H1 (cell line): ENCODE measurements at regions not wholly inside any gene's neighbourhood (a gene's known extent, or its start where the extent isn't known, plus 50 kb on each side); places are given as distances from the start of the nearest gene placed in this dataset.

Experiments
- CTCF ChIA-PET: fragments of 300-600 bp; sonication (Branson Sonifier 250); formaldehyde crosslinking; loops from one replicate; lab custom pipeline; 2021; ENCODE audit not compliant: partially characterized antibody; lab: Charles Lee
- POLR2A ChIA-PET: fragments of 300-600 bp; sonication (Branson Sonifier 250); formaldehyde crosslinking; loops from one replicate; lab custom pipeline; 2021; ENCODE audit warnings: inconsistent platforms; ENCODE audit not compliant: partially characterized antibody; lab: Charles Lee
- DNase-seq, 2 experiments: peaks; one replicate each; pipeline versions ENCODE4 v3.0.0 to v3.0.0-alpha.2; 2010 to 2022; ENCODE audit warnings: low spot score in 2 of 2, low read depth in 1 of 2, mixed read lengths in 1 of 2
- FAIRE-seq: peaks from 2 replicates; lab custom pipeline; 2011; peaks lifted over from hg19 to GRCh38; lab: Jason Lieb, UNC
- H2AFZ ChIP-seq: 2 replicates; pipeline ENCODE4 v1.8.1; 2012; ENCODE audit warnings: low read length, inconsistent platforms
- H2AK5ac ChIP-seq: 2 replicates; pipeline ENCODE4 v1.6.1; 2013; ENCODE audit warnings: low read depth, low read length
- H2BK120ac ChIP-seq: replicated peaks from 2 replicates; pipeline ENCODE3; 2013; ENCODE audit warnings: low read depth, low read length, inconsistent platforms
- H2BK12ac ChIP-seq: 2 replicates; pipeline ENCODE4 v1.6.1; 2013; ENCODE audit warnings: low read depth, low read length
- H2BK15ac ChIP-seq: 2 replicates; pipeline ENCODE4 v1.6.1; 2013; ENCODE audit warnings: low read length
- H2BK20ac ChIP-seq: 2 replicates; pipeline ENCODE4 v1.6.1; 2013; ENCODE audit warnings: low read length
- H2BK5ac ChIP-seq: 2 replicates; pipeline ENCODE4 v1.6.1; 2013; ENCODE audit warnings: low read depth, low read length
- H3K14ac ChIP-seq: 2 replicates; pipeline ENCODE4 v1.6.1; 2013; ENCODE audit warnings: inconsistent platforms; ENCODE audit not compliant: insufficient read length
- H3K18ac ChIP-seq: 2 replicates; pipeline ENCODE4 v1.6.1; 2013; ENCODE audit warnings: low read length; ENCODE audit errors: extremely low read depth
- H3K23ac ChIP-seq: 2 replicates; pipeline ENCODE4 v1.6.1; 2013; ENCODE audit warnings: inconsistent platforms; ENCODE audit not compliant: insufficient read length
- H3K23me2 ChIP-seq: 2 replicates; pipeline ENCODE4 v1.6.1; 2013; ENCODE audit warnings: low read depth, low read length
- H3K27ac ChIP-seq: 2 replicates; pipeline ENCODE4 v1.6.1; 2011; ENCODE audit warnings: low read depth, low read length, inconsistent platforms
- H3K27me3 ChIP-seq, 4 experiments: replicated peaks in 1 of 4; 1 replicate in 1 of 4; 2 replicates in 3 of 4; pipeline versions ENCODE4 v1.6.1 to v1.8.1; 2011 to 2013; ENCODE audit warnings: low read length in 3 of 4, mild to moderate bottlenecking in 3 of 4, inconsistent platforms in 2 of 4, mixed read lengths in 2 of 4, moderate library complexity in 1 of 4; ENCODE audit not compliant: control insufficient read depth in 3 of 4, insufficient read depth in 3 of 4; ENCODE audit errors: extremely low read depth in 1 of 4
- H3K36me3 ChIP-seq, 4 experiments: 2 replicates each; pipeline versions ENCODE4 v1.6.1 to v1.8.1; 2011 to 2013; ENCODE audit warnings: mild to moderate bottlenecking in 4 of 4, low read length in 3 of 4, moderate library complexity in 2 of 4, control low read depth in 1 of 4, inconsistent platforms in 1 of 4; ENCODE audit not compliant: insufficient read depth in 4 of 4, control insufficient read depth in 2 of 4
- H3K4ac ChIP-seq: replicated peaks from 2 replicates; pipeline ENCODE3; 2013; ENCODE audit warnings: low read length, low read depth, mixed read lengths, inconsistent platforms; ENCODE audit not compliant: insufficient read length
- H3K4me1 ChIP-seq, 4 experiments: replicated peaks in 1 of 4; 1 replicate in 1 of 4; 2 replicates in 3 of 4; pipeline versions ENCODE4 v1.6.1 to v1.8.1; 2011 to 2013; ENCODE audit warnings: low read length in 3 of 4, inconsistent platforms in 2 of 4, mixed read lengths in 1 of 4; ENCODE audit not compliant: insufficient read depth in 4 of 4, control insufficient read depth in 3 of 4
- H3K4me2 ChIP-seq, 2 experiments: 2 replicates each; pipeline versions ENCODE4 v1.6.1 to v1.8.1; 2011 to 2013; ENCODE audit warnings: low read depth in 2 of 2, low read length in 2 of 2, control low read depth in 1 of 2, inconsistent platforms in 1 of 2, mild to moderate bottlenecking in 1 of 2; ENCODE audit not compliant: insufficient read depth in 1 of 2
- H3K4me3 ChIP-seq, 4 experiments: fragments of 200-600, 300-600 bp in 1 of 4; sonication (generic), shearing (Covaris generic), sonication (Bioruptor Twin) in 1 of 4; 2 replicates each; pipeline versions ENCODE4 v1.5.1 to v1.8.1; 2011 to 2016; ENCODE audit warnings: low read length in 4 of 4, low read depth in 3 of 4, control low read depth in 2 of 4, inconsistent platforms in 2 of 4, mild to moderate bottlenecking in 2 of 4, mixed read lengths in 1 of 4, moderate library complexity in 1 of 4; ENCODE audit not compliant: insufficient read depth in 2 of 4; ENCODE audit errors: extremely low read depth in 1 of 4
- H3K56ac ChIP-seq: replicated peaks from 2 replicates; pipeline ENCODE3; 2013; ENCODE audit warnings: low read depth, mild to moderate bottlenecking, mixed read lengths, low read length, inconsistent platforms; ENCODE audit not compliant: insufficient read length
- H3K79me1 ChIP-seq: 2 replicates; pipeline ENCODE4 v1.6.1; 2013; ENCODE audit warnings: low read depth, low read length, control low read depth
- H3K79me2 ChIP-seq, 2 experiments: 2 replicates each; pipeline versions ENCODE4 v1.6.1 to v1.8.1; 2012 to 2013; ENCODE audit warnings: low read length in 2 of 2, mild to moderate bottlenecking in 2 of 2, inconsistent platforms in 1 of 2; ENCODE audit not compliant: insufficient read depth in 2 of 2, control insufficient read depth in 1 of 2
- H3K9ac ChIP-seq, 4 experiments: replicated peaks in 1 of 4; 1 replicate in 1 of 4; 2 replicates in 3 of 4; pipeline versions ENCODE4 v1.6.1 to v1.8.1; 2011 to 2013; ENCODE audit warnings: low read depth in 3 of 4, low read length in 3 of 4, control low read depth in 2 of 4, mild to moderate bottlenecking in 2 of 4, moderate library complexity in 2 of 4, inconsistent platforms in 1 of 4; ENCODE audit errors: extremely low read depth in 1 of 4
- H3K9me3 ChIP-seq, 2 experiments: 2 replicates each; pipeline versions ENCODE4 v1.6.1 to v1.8.1; 2012 to 2013; ENCODE audit warnings: mild to moderate bottlenecking in 2 of 2, moderate library complexity in 2 of 2, control low read depth in 1 of 2, inconsistent platforms in 1 of 2, low read depth in 1 of 2, low read length in 1 of 2, mixed read lengths in 1 of 2; ENCODE audit not compliant: insufficient read depth in 2 of 2
- H4K20me1 ChIP-seq, 2 experiments: replicated peaks in 1 of 2; 2 replicates each; pipeline versions ENCODE3 to v1.8.1; 2011 to 2013; ENCODE audit warnings: inconsistent platforms in 2 of 2, low read length in 2 of 2, mild to moderate bottlenecking in 1 of 2; ENCODE audit not compliant: insufficient read depth in 2 of 2, control insufficient read depth in 1 of 2
- H4K5ac ChIP-seq: 2 replicates; pipeline ENCODE4 v1.6.1; 2013; ENCODE audit warnings: low read length, low read depth, mixed read lengths, inconsistent platforms; ENCODE audit not compliant: insufficient read length
- H4K8ac ChIP-seq: 2 replicates; pipeline ENCODE4 v1.8.0; 2013; ENCODE audit warnings: mild to moderate bottlenecking, moderate library complexity, low read length, inconsistent platforms; ENCODE audit not compliant: insufficient read depth; ENCODE audit errors: extremely low read depth
- H4K91ac ChIP-seq: replicated peaks from 2 replicates; pipeline ENCODE3; 2013; ENCODE audit warnings: low read length, mixed read lengths, inconsistent platforms; ENCODE audit not compliant: insufficient read length
- ATF2 ChIP-seq: IDR thresholded peaks from 2 replicates; pipeline ENCODE4 v1.6.1; 2012; ENCODE audit warnings: low read length, inconsistent platforms
- BRCA1 ChIP-seq: IDR thresholded peaks from 2 replicates; pipeline ENCODE4 v1.6.1; 2012; ENCODE audit warnings: low read depth, low read length, improper control_type of control experiment
- CHD1 ChIP-seq: IDR thresholded peaks from 2 replicates; pipeline ENCODE4 v1.6.1; 2012; ENCODE audit warnings: low read depth, low read length, improper control_type of control experiment
- CTCF ChIP-seq, 3 experiments: IDR thresholded peaks; 1 replicate in 2 of 3; 2 replicates in 1 of 3; pipeline versions ENCODE4 v1.5.1 to v1.6.1; 2011; ENCODE audit warnings: low read length in 3 of 3, mild to moderate bottlenecking in 3 of 3, inconsistent platforms in 2 of 3, low read depth in 1 of 3, moderate library complexity in 1 of 3; ENCODE audit not compliant: insufficient read depth in 1 of 3; ENCODE audit errors: control extremely low read depth in 1 of 3
- GABPA ChIP-seq: IDR thresholded peaks from 2 replicates; pipeline ENCODE4 v1.6.1; 2011; ENCODE audit warnings: mild to moderate bottlenecking, low read length, moderate library complexity, borderline replicate concordance; ENCODE audit not compliant: insufficient read depth
- JUN ChIP-seq: IDR thresholded peaks from 2 replicates; pipeline ENCODE4 v1.6.1; 2011; ENCODE audit warnings: low read depth, mild to moderate bottlenecking, improper control_type of control experiment, low read length
- KDM1A ChIP-seq: fragments of 200-600, 300-600 bp; sonication (generic); IDR thresholded peaks from 2 replicates; pipeline ENCODE4 v1.7.1; 2016; ENCODE audit warnings: mild to moderate bottlenecking, low read length, borderline replicate concordance
- RBBP5 ChIP-seq: IDR thresholded peaks from 2 replicates; pipeline ENCODE4 v1.7.1; 2012; ENCODE audit warnings: low read depth, mild to moderate bottlenecking, inconsistent platforms, low read length, moderate library complexity, borderline replicate concordance
- WGBS, 2 experiments: shearing (Covaris generic) in 1 of 2; methylation state at CpG; one replicate each; pipeline versions ENCODE4 v1.1.6 to v1.1.7; 2013 to 2015; ENCODE audit warnings: low lambda C conversion rate in 2 of 2, mixed read lengths in 2 of 2, inconsistent platforms in 1 of 2, low coverage in 1 of 2, missing lambda C conversion rate in 1 of 2; ENCODE audit not compliant: insufficient replicate concordance in 2 of 2, insufficient coverage in 1 of 2, insufficient read length in 1 of 2; ENCODE audit errors: extremely low coverage in 1 of 2, missing lambda C conversion rate in 1 of 2; 5-methylcytosine and 5-hydroxymethylcytosine counted together

GRCh38 chr21:28758042-28758882 is 234.4 kb downstream of the LTN1 start:
- FAIRE-seq = no peak
- Histone ChIP-seq H4K20me1 (no peaks in the 10 kb centered on the region), H3K79me2 (no peaks in the 10 kb centered on the region), H3K27me3 (no peaks in the 10 kb centered on the region), H3K9me3 (no peaks in the 10 kb centered on the region), H2BK15ac (no peak overlapping the region), H2BK5ac (no peak overlapping the region), H3K4me3 (no peak overlapping the region), H2AK5ac (no peak overlapping the region), H2BK120ac (no peak overlapping the region), H2BK12ac (no peak overlapping the region), H3K27ac (no peak overlapping the region), H2AFZ (no peak overlapping the region), H3K79me1 (no peaks in the 10 kb centered on the region), H3K56ac (no peak overlapping the region), H4K5ac (no peak overlapping the region), H3K23ac (no peak overlapping the region), H4K8ac (no peak overlapping the region), H3K36me3 (no peaks in the 10 kb centered on the region), H3K18ac (no peak overlapping the region), H3K14ac (no peak overlapping the region), H3K23me2 (no peaks in the 10 kb centered on the region), H3K9ac (no peak overlapping the region), H3K4ac (no peak overlapping the region), H4K91ac (no peak overlapping the region), H3K4me2 (no peak overlapping the region), H3K4me1 (peaks cover 0 to 3% (median 0%) of the 10 kb centered on the region in 4 experiments; a peak in 1 of 7 replicates), H2BK20ac (no peak overlapping the region)
- ChIA-PET CTCF (interaction anchor here (0.6 to 2.7 kb wide), 3 partner anchors 13 to 1789 kb away, joined by 3 to 10 read pairs (median 4); no protein-coding TSS in a partner anchor), POLR2A (no interaction called here)
- TF ChIP-seq KDM1A (no peak), CTCF (IDR thresholded peaks at IDR 0.05; ENCODE audit: control extremely low read depth in 1 of 3, insufficient read depth in 1 of 3, low read depth in 1 of 3, low read length in 3 of 3) (no peak), RBBP5 (no peak), CHD1 (no peak), GABPA (no peak), ATF2 (no peak), JUN (no peak), BRCA1 (no peak)
- no peak for DNase-seq
- 76% methylated on average over 7 of the region's 7 CpGs; no CpG with 5 or more reads in 1 of the 2 experiments for WGBS, 2 experiments
